C4-2B (cell line): ENCODE measurements at regions not wholly inside any gene's neighbourhood (a gene's known extent, or its start where the extent isn't known, plus 50 kb on each side); places are given as distances from the start of the nearest gene placed in this dataset.

Experiments
- ZFX ChIP-seq: fragments of 450-650 bp; IDR thresholded peaks from 2 replicates; pipeline ENCODE4 v1.6.1; 2017
- TF ChIP-seq, protein P1 (sequence below): fragments of 450-650 bp; conservative IDR thresholded peaks from 2 replicates; pipeline ENCODE4 v1.5.1; 2017; ENCODE audit warnings: mild to moderate bottlenecking

DNA sequence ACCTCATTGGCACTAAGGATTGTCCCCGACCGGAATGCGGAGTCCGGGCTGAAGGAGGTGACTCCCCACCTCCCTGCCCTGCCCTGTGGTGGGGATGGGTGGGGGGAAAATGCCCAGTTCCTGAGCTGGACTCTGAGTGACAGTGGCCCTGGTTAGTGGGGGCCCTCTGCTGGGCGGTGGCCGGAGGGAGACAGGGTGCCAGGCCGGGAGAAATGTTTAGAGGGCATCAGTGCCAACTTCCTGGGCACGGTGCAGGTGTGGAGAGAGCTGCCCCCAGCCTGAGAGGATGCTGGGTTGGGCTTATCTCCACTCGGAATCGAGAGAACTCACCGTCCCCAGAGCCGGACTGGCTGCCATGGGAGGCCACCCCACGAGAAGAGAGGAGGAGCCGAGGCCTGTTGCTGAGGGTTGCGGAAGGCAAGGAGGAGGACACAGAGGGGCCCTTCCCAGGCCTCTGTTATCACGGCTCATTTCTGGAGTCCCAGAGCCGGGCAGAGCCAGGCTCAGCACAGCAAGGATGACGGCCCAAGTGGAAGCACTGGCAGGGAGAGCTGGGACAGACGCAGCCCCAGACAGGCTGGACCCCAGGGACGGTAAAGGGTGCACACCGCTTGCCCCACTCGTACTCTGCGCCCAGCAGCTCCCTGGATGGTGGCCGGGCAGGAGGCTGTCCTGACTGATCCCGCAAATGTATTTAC, 156.7 kb downstream of the KIF26A start:
- TF ChIP-seq, protein P1, sequence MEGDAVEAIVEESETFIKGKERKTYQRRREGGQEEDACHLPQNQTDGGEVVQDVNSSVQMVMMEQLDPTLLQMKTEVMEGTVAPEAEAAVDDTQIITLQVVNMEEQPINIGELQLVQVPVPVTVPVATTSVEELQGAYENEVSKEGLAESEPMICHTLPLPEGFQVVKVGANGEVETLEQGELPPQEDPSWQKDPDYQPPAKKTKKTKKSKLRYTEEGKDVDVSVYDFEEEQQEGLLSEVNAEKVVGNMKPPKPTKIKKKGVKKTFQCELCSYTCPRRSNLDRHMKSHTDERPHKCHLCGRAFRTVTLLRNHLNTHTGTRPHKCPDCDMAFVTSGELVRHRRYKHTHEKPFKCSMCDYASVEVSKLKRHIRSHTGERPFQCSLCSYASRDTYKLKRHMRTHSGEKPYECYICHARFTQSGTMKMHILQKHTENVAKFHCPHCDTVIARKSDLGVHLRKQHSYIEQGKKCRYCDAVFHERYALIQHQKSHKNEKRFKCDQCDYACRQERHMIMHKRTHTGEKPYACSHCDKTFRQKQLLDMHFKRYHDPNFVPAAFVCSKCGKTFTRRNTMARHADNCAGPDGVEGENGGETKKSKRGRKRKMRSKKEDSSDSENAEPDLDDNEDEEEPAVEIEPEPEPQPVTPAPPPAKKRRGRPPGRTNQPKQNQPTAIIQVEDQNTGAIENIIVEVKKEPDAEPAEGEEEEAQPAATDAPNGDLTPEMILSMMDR: no peak
- TF ChIP-seq ZFX: no peak
